HEK293 (cell line): ENCODE measurements at regions not wholly inside any gene's neighbourhood (a gene's known extent, or its start where the extent isn't known, plus 50 kb on each side); places are given as distances from the start of the nearest gene placed in this dataset.

ENCODE experiments used
- CTCF ChIP-seq: fragments of 450-650 bp; formaldehyde crosslinking; IDR thresholded peaks from 2 replicates; pipeline ENCODE4 v1.5.1; 2016; ENCODE audit warnings: missing biosample characterization, missing genetic modification characterization
- ELK4 ChIP-seq: IDR thresholded peaks from 2 replicates; pipeline ENCODE4 v1.6.1; 2011; ENCODE audit warnings: mild to moderate bottlenecking, low read depth, low read length, borderline replicate concordance
- GLI4 ChIP-seq: fragments of 450-650 bp; formaldehyde crosslinking; IDR thresholded peaks from 2 replicates; pipeline ENCODE4 v1.5.1; 2016; ENCODE audit warnings: missing biosample characterization, missing genetic modification characterization
- ZBTB8A ChIP-seq: fragments of 450-650 bp; formaldehyde crosslinking; IDR thresholded peaks from 2 replicates; pipeline ENCODE4 v1.5.1; 2016; ENCODE audit warnings: missing biosample characterization, missing genetic modification characterization
- ZNF169 ChIP-seq: fragments of 450-650 bp; formaldehyde crosslinking; IDR thresholded peaks from 2 replicates; pipeline ENCODE4 v1.5.1; 2016; ENCODE audit warnings: missing biosample characterization, missing genetic modification characterization
- ZNF274 ChIP-seq, 2 experiments: fragments of 200-500 bp in 1 of 2; fragments of 450-650 bp in 1 of 2; sonication (Bioruptor generic) in 1 of 2; formaldehyde crosslinking in 1 of 2; IDR thresholded peaks; 2 replicates each; pipeline versions ENCODE4 v1.5.1 to v1.6.1; 2014 to 2016; ENCODE audit warnings: borderline replicate concordance in 1 of 2, inconsistent platforms in 1 of 2, low read length in 1 of 2, missing biosample characterization in 1 of 2, missing genetic modification characterization in 1 of 2
- ZNF350 ChIP-seq: fragments of 450-650 bp; formaldehyde crosslinking; IDR thresholded peaks from 2 replicates; pipeline ENCODE4 v1.5.0; 2017; ENCODE audit warnings: missing biosample characterization, mild to moderate bottlenecking, missing genetic modification characterization
- ZNF366 ChIP-seq: fragments of 450-650 bp; formaldehyde crosslinking; conservative IDR thresholded peaks from 2 replicates; pipeline ENCODE4 v1.5.1; 2016; ENCODE audit warnings: missing biosample characterization, missing genetic modification characterization
- ZSCAN16 ChIP-seq: fragments of 450-650 bp; formaldehyde crosslinking; IDR thresholded peaks from 2 replicates; pipeline ENCODE4 v1.5.1; 2016; ENCODE audit warnings: missing biosample characterization, missing genetic modification characterization

GRCh38 chr5:164614707-164615106 lies 1109.3 kb downstream of the MAT2B start:
- no peak for TF ChIP-seq CTCF
- no peak for TF ChIP-seq ELK4
- no peak for TF ChIP-seq ZNF274 (IDR thresholded peaks at IDR 0.05; ENCODE audit: low read length)
- no peak for TF ChIP-seq ZNF274 (tag by site-specific recombination; IDR thresholded peaks at IDR 0.05; ENCODE audit: borderline replicate concordance)
- TF ChIP-seq GLI4 (tag by site-specific recombination): no peak
- no peak for TF ChIP-seq ZBTB8A (tag by site-specific recombination)
- no peak for TF ChIP-seq ZNF350 (tag by site-specific recombination)
- TF ChIP-seq ZNF169 (tag by site-specific recombination): no peak
- no peak for TF ChIP-seq ZNF366
- TF ChIP-seq ZSCAN16 (tag by site-specific recombination): no peak
